ENCODE measurements at regions not wholly inside any gene's neighbourhood (a gene's known extent, or its start where the extent isn't known, plus 50 kb on each side); places are given as distances from the start of the nearest gene placed in this dataset.
A peak's percentile ranks its signal among the peaks of the same experiment; 100 is the strongest.
"Not testable (repeated sequence)": the region's sequence is repeated elsewhere in the genome, so short reads cannot be mapped to it uniquely, and the experiment has no call there.

GRCh38 chr14:28142400-28143015, 624.1 kb upstream of the FOXG1 start:
- DNase-seq (ENCODE audit: insufficient read length, low spot score) (no peak), FAIRE-seq (no peak)

GRCh38 chr14:28143316-28143715, 623.3 kb upstream of the FOXG1 start:
- DNase-seq (ENCODE audit: insufficient read length, low spot score), result no peak
- no peak for FAIRE-seq

GRCh38 chr14:28151926-28152325, 614.7 kb upstream of the FOXG1 start:
- FAIRE-seq, result no peak
- DNase-seq (ENCODE audit: insufficient read length, low spot score), result no peak

- FAIRE-seq, result no peak
- DNase-seq (ENCODE audit: insufficient read length, low spot score), result no peak
Observed at GRCh38 chr14:28152453-28153044, 614.0 kb upstream of the FOXG1 start.

GRCh38 chr14:28157289-28157869, 609.2 kb upstream of the FOXG1 start:
- FAIRE-seq (no peak), DNase-seq (ENCODE audit: insufficient read length, low spot score) (no peak)

GRCh38 chr14:28157887-28158791, 608.4 kb upstream of the FOXG1 start:
- DNase-seq (ENCODE audit: insufficient read length, low spot score) (no peak), FAIRE-seq (no peak)

GRCh38 chr14:28161040-28161439, 605.5 kb upstream of the FOXG1 start:
- DNase-seq (ENCODE audit: insufficient read length, low spot score), result no peak
- no peak for FAIRE-seq

GRCh38 chr14:28163233-28163632, 603.4 kb upstream of the FOXG1 start:
- no peak for FAIRE-seq

GRCh38 chr14:28163897-28164296, 602.7 kb upstream of the FOXG1 start:
- no peak for DNase-seq (ENCODE audit: insufficient read length, low spot score)
- no peak for FAIRE-seq

More at GRCh38 chr14:28163233-28163632, 603.4 kb upstream of the FOXG1 start:
- no peak for DNase-seq (ENCODE audit: insufficient read length, low spot score)

- peak; percentile 60 for FAIRE-seq
- not testable (repeated sequence) for DNase-seq (ENCODE audit: insufficient read length, low spot score)
Observed at GRCh38 chr14:28187902-28188830, 578.4 kb upstream of the FOXG1 start.

GRCh38 chr14:28196878-28197277, 569.7 kb upstream of the FOXG1 start:
- FAIRE-seq, result no peak
- no peak for DNase-seq (ENCODE audit: insufficient read length, low spot score)

GRCh38 chr14:28220391-28220790, 546.2 kb upstream of the FOXG1 start:
- no peak for DNase-seq (ENCODE audit: insufficient read length, low spot score)
- peak; percentile 4 for FAIRE-seq

GRCh38 chr14:28240909-28241308, 525.7 kb upstream of the FOXG1 start:
- DNase-seq (ENCODE audit: insufficient read length, low spot score) (no peak), FAIRE-seq (no peak)

- DNase-seq (ENCODE audit: insufficient read length, low spot score) (no peak), FAIRE-seq (no peak)
Observed at GRCh38 chr14:28242895-28243294, 523.7 kb upstream of the FOXG1 start.

- FAIRE-seq, result peak; percentile 65
- no peak for DNase-seq (ENCODE audit: insufficient read length, low spot score)
Observed at GRCh38 chr14:28243600-28243999, 523.0 kb upstream of the FOXG1 start.

GRCh38 chr14:28245216-28245615, 521.4 kb upstream of the FOXG1 start:
- no peak for DNase-seq (ENCODE audit: insufficient read length, low spot score)
- no peak for FAIRE-seq

GRCh38 chr14:28247491-28247890, 519.1 kb upstream of the FOXG1 start:
- no peak for DNase-seq (ENCODE audit: insufficient read length, low spot score)
- FAIRE-seq, result no peak

GRCh38 chr14:28252124-28252523, 514.5 kb upstream of the FOXG1 start:
- not testable (repeated sequence) for FAIRE-seq

GRCh38 chr14:28254768-28255167, 511.8 kb upstream of the FOXG1 start:
- DNase-seq (ENCODE audit: insufficient read length, low spot score), result no peak
- peak; percentile 23 for FAIRE-seq

More at GRCh38 chr14:28252124-28252523, 514.5 kb upstream of the FOXG1 start:
- not testable (repeated sequence) for DNase-seq (ENCODE audit: insufficient read length, low spot score)

- FAIRE-seq (no peak), DNase-seq (ENCODE audit: insufficient read length, low spot score) (no peak)
Observed at GRCh38 chr14:28264306-28264705, 502.3 kb upstream of the FOXG1 start.

Data from HTR-8/SVneo (cell line).